Progenitor cell of endocrine pancreas (in vitro differentiated cells): ENCODE measurements at regions not wholly inside any gene's neighbourhood (a gene's known extent, or its start where the extent isn't known, plus 50 kb on each side); places are given as distances from the start of the nearest gene placed in this dataset.

Experiments used
- DNase-seq: peaks from one replicate; pipeline ENCODE4 v3.0.0; 2021; ENCODE audit warnings: low spot score; ENCODE audit not compliant: unreplicated experiment
- H3K27ac Mint-ChIP-seq: 2 replicates; pipeline ENCODE4 v1.8.0; 2021; ENCODE audit warnings: mild to moderate bottlenecking, moderate library complexity, mixed read lengths
- H3K27me3 Mint-ChIP-seq: 2 replicates; pipeline ENCODE4 v1.8.0; 2021; ENCODE audit warnings: mixed read lengths
- H3K36me3 Mint-ChIP-seq: 2 replicates; pipeline ENCODE4 v1.8.0; 2022; ENCODE audit warnings: mixed read lengths; ENCODE audit not compliant: insufficient read depth
- H3K4me1 Mint-ChIP-seq: 2 replicates; pipeline ENCODE4 v1.8.0; 2021; ENCODE audit warnings: low read depth, mixed read lengths
- H3K4me3 Mint-ChIP-seq: 2 replicates; pipeline ENCODE4 v1.8.0; 2021; ENCODE audit warnings: low read depth, mild to moderate bottlenecking, moderate library complexity, mixed read lengths
- H3K9me3 Mint-ChIP-seq: 2 replicates; pipeline ENCODE4 v1.8.0; 2021; ENCODE audit warnings: low read depth, mixed read lengths
- TF ChIP-seq, protein P1 (sequence below): fragments of 200-600 bp; sonication (generic); IDR thresholded peaks from one replicate; pipeline ENCODE4 v1.5.0; 2021; ENCODE audit warnings: antibody characterized with exemption, mild to moderate bottlenecking; ENCODE audit not compliant: unreplicated experiment

DNA sequence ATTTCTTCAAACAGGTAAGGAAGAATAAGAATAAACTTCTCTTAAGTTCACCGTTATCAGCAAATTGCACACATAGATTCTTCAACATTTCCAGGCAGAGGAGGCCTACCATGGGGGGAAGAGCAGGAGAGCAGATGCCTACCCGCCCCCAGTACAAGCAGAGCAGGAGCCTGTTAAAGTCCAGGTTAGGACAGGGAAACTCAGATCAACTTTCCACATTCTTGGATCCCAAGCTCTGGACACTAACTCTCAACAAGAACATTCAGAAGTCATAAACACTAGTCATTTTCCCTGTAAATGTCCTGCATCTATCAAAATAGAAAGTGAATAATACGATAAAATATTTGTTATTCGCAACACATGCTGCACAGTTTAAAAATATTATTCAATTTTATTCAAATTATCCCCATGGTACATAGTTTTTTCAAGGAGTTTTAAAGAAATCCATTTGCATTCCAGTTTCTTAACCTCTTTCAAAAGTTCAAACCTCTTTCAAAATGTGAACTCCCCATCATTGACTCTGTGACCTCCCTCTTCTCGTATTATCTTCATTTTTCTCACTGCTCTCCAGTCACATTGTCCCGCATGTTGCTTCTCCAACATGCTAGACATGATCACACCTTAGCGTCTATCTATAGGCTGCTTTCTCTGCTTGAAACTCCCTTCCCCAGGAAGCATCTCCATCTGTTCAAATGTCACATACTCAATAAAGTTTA lies 185.2 kb upstream of the NEIL3 start:
- Mint-ChIP-seq H3K27me3 (no peaks in the 10 kb centered on the region), H3K4me1 (no peaks in the 10 kb centered on the region), H3K9me3 (peaks cover 22% of the 10 kb centered on the region), H3K4me3 (no peak overlapping the region), H3K36me3 (peaks cover 1% of the 10 kb centered on the region), H3K27ac (no peak overlapping the region)
- no peak for DNase-seq
- TF ChIP-seq, protein P1, sequence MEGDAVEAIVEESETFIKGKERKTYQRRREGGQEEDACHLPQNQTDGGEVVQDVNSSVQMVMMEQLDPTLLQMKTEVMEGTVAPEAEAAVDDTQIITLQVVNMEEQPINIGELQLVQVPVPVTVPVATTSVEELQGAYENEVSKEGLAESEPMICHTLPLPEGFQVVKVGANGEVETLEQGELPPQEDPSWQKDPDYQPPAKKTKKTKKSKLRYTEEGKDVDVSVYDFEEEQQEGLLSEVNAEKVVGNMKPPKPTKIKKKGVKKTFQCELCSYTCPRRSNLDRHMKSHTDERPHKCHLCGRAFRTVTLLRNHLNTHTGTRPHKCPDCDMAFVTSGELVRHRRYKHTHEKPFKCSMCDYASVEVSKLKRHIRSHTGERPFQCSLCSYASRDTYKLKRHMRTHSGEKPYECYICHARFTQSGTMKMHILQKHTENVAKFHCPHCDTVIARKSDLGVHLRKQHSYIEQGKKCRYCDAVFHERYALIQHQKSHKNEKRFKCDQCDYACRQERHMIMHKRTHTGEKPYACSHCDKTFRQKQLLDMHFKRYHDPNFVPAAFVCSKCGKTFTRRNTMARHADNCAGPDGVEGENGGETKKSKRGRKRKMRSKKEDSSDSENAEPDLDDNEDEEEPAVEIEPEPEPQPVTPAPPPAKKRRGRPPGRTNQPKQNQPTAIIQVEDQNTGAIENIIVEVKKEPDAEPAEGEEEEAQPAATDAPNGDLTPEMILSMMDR = no peak

GRCh38 chr4:177125656-177126055 lies 184.0 kb upstream of the NEIL3 start:
- H3K27me3 Mint-ChIP-seq = no peaks in the 10 kb centered on the region
- H3K9me3 Mint-ChIP-seq = peaks cover 20% of the 10 kb centered on the region
- H3K4me1 Mint-ChIP-seq = no peaks in the 10 kb centered on the region
- DNase-seq = no peak
- no peak overlapping the region for H3K4me3 Mint-ChIP-seq
- TF ChIP-seq, protein P1 = no peak
- H3K36me3 Mint-ChIP-seq = peaks cover 1% of the 10 kb centered on the region
- H3K27ac Mint-ChIP-seq = no peak overlapping the region

GRCh38 chr4:177127658-177128057 lies 182.0 kb upstream of the NEIL3 start:
- peaks cover 1% of the 10 kb centered on the region for H3K36me3 Mint-ChIP-seq
- no peak for DNase-seq
- H3K4me1 Mint-ChIP-seq = no peaks in the 10 kb centered on the region
- TF ChIP-seq, protein P1 = no peak
- no peak overlapping the region for H3K4me3 Mint-ChIP-seq
- no peaks in the 10 kb centered on the region for H3K27me3 Mint-ChIP-seq
- H3K9me3 Mint-ChIP-seq = peaks cover 16% of the 10 kb centered on the region
- H3K27ac Mint-ChIP-seq = no peak overlapping the region

DNA sequence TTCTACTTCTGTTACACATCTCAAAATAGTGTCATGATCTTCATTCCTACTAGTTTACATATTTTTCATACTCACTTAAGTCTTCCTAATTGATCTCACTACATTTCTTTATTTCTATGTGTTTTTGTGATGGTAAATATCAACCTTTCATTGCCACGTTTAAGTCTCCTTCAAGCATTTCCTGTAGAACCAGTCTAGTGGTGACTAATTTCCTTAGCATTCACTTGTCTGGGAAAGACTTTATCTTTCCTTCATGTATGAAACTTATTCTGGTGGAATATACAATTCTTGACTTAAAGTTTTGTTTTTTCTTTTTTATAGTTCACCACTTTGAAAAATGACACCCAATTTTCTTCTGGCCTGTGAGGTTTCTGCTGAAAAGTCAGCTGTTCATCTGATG lies 181.4 kb upstream of the NEIL3 start:
- Mint-ChIP-seq H3K4me1 (no peaks in the 10 kb centered on the region), H3K27ac (no peak overlapping the region), H3K4me3 (no peak overlapping the region), H3K27me3 (no peaks in the 10 kb centered on the region), H3K36me3 (peaks cover 1% of the 10 kb centered on the region), H3K9me3 (peaks cover 16% of the 10 kb centered on the region)
- TF ChIP-seq, protein P1 = no peak
- no peak for DNase-seq

- DNase-seq = no peak
- TF ChIP-seq, protein P1 = no peak
- Mint-ChIP-seq H3K4me1 (no peaks in the 10 kb centered on the region), H3K9me3 (peaks cover 19% of the 10 kb centered on the region), H3K36me3 (peaks cover 1% of the 10 kb centered on the region), H3K27ac (no peak overlapping the region), H3K27me3 (no peaks in the 10 kb centered on the region), H3K4me3 (no peak overlapping the region)
These were observed 177.9 kb upstream of the NEIL3 start for GRCh38 chr4:177131736-177132135.
